ENCODE measurements at regions not wholly inside any gene's neighbourhood (a gene's known extent, or its start where the extent isn't known, plus 50 kb on each side); places are given as distances from the start of the nearest gene placed in this dataset.

DNA sequence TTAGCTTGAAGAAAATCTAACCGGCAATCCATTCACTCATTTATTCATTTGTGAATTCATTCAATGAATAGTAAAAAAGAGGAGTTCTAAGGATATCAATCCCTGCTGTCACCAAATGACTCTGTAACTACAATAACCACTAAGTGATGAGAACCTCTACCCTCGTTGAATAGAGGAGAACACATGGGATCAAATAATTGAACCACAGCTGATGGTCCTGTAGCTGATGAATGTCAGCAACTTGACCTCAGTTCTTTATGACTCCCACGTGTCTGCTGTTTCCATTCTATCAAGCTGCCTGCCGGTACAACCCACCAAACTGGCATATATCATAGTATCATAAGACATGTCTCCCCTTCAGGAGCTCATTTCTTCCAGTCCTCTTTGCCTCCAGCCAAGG lies 150.3 kb downstream of the PTGER3 start:
- Histone ChIP-seq H2AK5ac (ENCODE audit: low read depth, low read length) (no peak overlapping the region), H2BK5ac (ENCODE audit: low read depth, low read length) (no peak overlapping the region), H2BK120ac (replicated peaks; ENCODE audit: low read depth, low read length) (no peak overlapping the region), H3K79me2 (ENCODE audit: control insufficient read depth in 1 of 2, insufficient read depth in 2 of 2, low read length in 2 of 2) (no peaks in the 10 kb centered on the region), H3K23ac (ENCODE audit: insufficient read length) (no peak overlapping the region), H3K9ac (replicated peaks in 1 of 4; ENCODE audit: extremely low read depth in 1 of 4, low read depth in 3 of 4, low read length in 3 of 4) (no peak overlapping the region), H3K23me2 (ENCODE audit: low read depth, low read length) (no peaks in the 10 kb centered on the region), H2AFZ (ENCODE audit: low read length) (no peak overlapping the region), H3K4me2 (ENCODE audit: insufficient read depth in 1 of 2, low read depth in 2 of 2, low read length in 2 of 2) (no peak overlapping the region), H2BK20ac (ENCODE audit: low read length) (no peak overlapping the region), H3K4me1 (replicated peaks in 1 of 4; ENCODE audit: control insufficient read depth in 3 of 4, insufficient read depth in 4 of 4, low read length in 3 of 4) (peaks cover 0 to 2% (median 0%) of the 10 kb centered on the region in 4 experiments; a peak in 1 of 7 replicates), H3K14ac (ENCODE audit: insufficient read length) (no peak overlapping the region), H3K9me3 (ENCODE audit: insufficient read depth in 2 of 2, low read depth in 1 of 2, low read length in 1 of 2) (no peaks in the 10 kb centered on the region), H3K36me3 (ENCODE audit: control insufficient read depth in 2 of 4, insufficient read depth in 4 of 4, low read length in 3 of 4) (no peaks in the 10 kb centered on the region), H3K79me1 (ENCODE audit: low read depth, low read length) (no peaks in the 10 kb centered on the region), H4K91ac (replicated peaks; ENCODE audit: insufficient read length, low read length) (no peak overlapping the region), H3K4ac (replicated peaks; ENCODE audit: insufficient read length, low read depth, low read length) (no peak overlapping the region), H3K27me3 (replicated peaks in 1 of 4; ENCODE audit: control insufficient read depth in 3 of 4, extremely low read depth in 1 of 4, insufficient read depth in 3 of 4, low read length in 3 of 4) (no peaks in the 10 kb centered on the region), H2BK15ac (ENCODE audit: low read length) (no peak overlapping the region), H3K27ac (ENCODE audit: low read depth, low read length) (no peak overlapping the region), H4K5ac (ENCODE audit: insufficient read length, low read depth, low read length) (no peak overlapping the region), H3K18ac (ENCODE audit: extremely low read depth, low read length) (no peak overlapping the region), H3K56ac (replicated peaks; ENCODE audit: insufficient read length, low read depth, low read length) (no peak overlapping the region), H4K8ac (ENCODE audit: extremely low read depth, insufficient read depth, low read length) (no peak overlapping the region), H3K4me3 (ENCODE audit: extremely low read depth in 1 of 4, insufficient read depth in 2 of 4, low read depth in 3 of 4, low read length in 4 of 4) (no peak overlapping the region), H4K20me1 (replicated peaks in 1 of 2; ENCODE audit: control insufficient read depth in 1 of 2, insufficient read depth in 2 of 2, low read length in 2 of 2) (no peaks in the 10 kb centered on the region), H2BK12ac (ENCODE audit: low read depth, low read length) (no peak overlapping the region)
- TF ChIP-seq SIRT6 (IDR thresholded peaks at IDR 0.05; ENCODE audit: low read length) = no peak
- no peak for TF ChIP-seq EGR1 (IDR thresholded peaks at IDR 0.05; ENCODE audit: borderline replicate concordance, low read depth, low read length)
- TF ChIP-seq TBP (IDR thresholded peaks at IDR 0.05; ENCODE audit: low read depth, low read length) = no peak
- TF ChIP-seq, protein P1, sequence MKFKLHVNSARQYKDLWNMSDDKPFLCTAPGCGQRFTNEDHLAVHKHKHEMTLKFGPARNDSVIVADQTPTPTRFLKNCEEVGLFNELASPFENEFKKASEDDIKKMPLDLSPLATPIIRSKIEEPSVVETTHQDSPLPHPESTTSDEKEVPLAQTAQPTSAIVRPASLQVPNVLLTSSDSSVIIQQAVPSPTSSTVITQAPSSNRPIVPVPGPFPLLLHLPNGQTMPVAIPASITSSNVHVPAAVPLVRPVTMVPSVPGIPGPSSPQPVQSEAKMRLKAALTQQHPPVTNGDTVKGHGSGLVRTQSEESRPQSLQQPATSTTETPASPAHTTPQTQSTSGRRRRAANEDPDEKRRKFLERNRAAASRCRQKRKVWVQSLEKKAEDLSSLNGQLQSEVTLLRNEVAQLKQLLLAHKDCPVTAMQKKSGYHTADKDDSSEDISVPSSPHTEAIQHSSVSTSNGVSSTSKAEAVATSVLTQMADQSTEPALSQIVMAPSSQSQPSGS (IDR thresholded peaks at IDR 0.05; ENCODE audit: low read length) = no peak
- no peak for TF ChIP-seq RNF2 (IDR thresholded peaks at IDR 0.05; ENCODE audit: borderline replicate concordance, low read depth, low read length, missing control alignments, poor library complexity, severe bottlenecking)
- no peak for TF ChIP-seq TCF12 (IDR thresholded peaks at IDR 0.05; ENCODE audit: low read depth, low read length)
- TF ChIP-seq, protein P2, sequence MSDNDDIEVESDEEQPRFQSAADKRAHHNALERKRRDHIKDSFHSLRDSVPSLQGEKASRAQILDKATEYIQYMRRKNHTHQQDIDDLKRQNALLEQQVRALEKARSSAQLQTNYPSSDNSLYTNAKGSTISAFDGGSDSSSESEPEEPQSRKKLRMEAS (IDR thresholded peaks at IDR 0.05) = no peak
- TF ChIP-seq SP4 (IDR thresholded peaks at IDR 0.05; ENCODE audit: low read length) = no peak
- no peak for TF ChIP-seq SAP30 (IDR thresholded peaks at IDR 0.05; ENCODE audit: insufficient read depth, insufficient replicate concordance, low read length)
- ChIA-PET POLR2A (ENCODE audit: partially characterized antibody) (no interaction called here), CTCF (ENCODE audit: partially characterized antibody) (interaction anchor here (1.0 to 2.8 kb wide), 7 partner anchors 10 to 212 kb away, joined by 3 to 23 read pairs (median 6); no protein-coding TSS in a partner anchor)
- FAIRE-seq (no peak), DNase-seq (ENCODE audit: low read depth in 1 of 2, low spot score in 2 of 2) (no peak)
- 82% methylated on average over 4 of the region's 4 CpGs; no CpG with 5 or more reads in 1 of the 2 experiments for WGBS, 2 experiments (ENCODE audit: extremely low coverage in 1 of 2, insufficient coverage in 1 of 2, insufficient read length in 1 of 2, insufficient replicate concordance in 2 of 2, low coverage in 1 of 2, low lambda C conversion rate in 2 of 2, missing lambda C conversion rate in 1 of 2)
